ENCODE measurements at regions not wholly inside any gene's neighbourhood (a gene's known extent, or its start where the extent isn't known, plus 50 kb on each side); places are given as distances from the start of the nearest gene placed in this dataset.

DNA sequence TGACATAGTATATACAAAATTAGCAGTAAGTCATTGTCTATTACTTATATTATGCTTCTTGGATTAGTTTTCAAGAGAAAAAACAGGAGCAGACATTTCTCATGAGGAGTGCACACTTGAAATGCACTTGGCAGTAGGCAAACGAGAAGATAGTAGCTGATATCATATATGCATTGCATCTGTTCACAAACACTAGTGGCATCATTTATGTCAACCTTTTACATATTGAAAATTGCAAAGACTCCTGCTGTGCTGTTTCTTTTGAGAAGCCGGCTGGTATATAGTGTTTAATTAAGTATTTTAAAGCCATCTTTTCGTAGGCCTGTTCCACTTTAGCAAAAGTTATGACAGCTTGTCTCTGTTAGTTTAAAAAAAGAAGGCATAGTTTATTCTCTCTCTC, 58.4 kb upstream of the SLC8A1 start:
- TF ChIP-seq CTCF (conservative IDR thresholded peaks at IDR 0.05 in 1 of 2, IDR thresholded peaks at IDR 0.05 in 1 of 2; ENCODE audit: extremely low read depth in 1 of 2, insufficient read depth in 1 of 2, low read depth in 1 of 2, low read length in 2 of 2) = no peak
- no peak for TF ChIP-seq EZH2 (IDR thresholded peaks at IDR 0.05; ENCODE audit: borderline replicate concordance, low read length)

All from mammary epithelial cell (primary cell).